ENCODE measurements at regions not wholly inside any gene's neighbourhood (a gene's known extent, or its start where the extent isn't known, plus 50 kb on each side); places are given as distances from the start of the nearest gene placed in this dataset.

DNA sequence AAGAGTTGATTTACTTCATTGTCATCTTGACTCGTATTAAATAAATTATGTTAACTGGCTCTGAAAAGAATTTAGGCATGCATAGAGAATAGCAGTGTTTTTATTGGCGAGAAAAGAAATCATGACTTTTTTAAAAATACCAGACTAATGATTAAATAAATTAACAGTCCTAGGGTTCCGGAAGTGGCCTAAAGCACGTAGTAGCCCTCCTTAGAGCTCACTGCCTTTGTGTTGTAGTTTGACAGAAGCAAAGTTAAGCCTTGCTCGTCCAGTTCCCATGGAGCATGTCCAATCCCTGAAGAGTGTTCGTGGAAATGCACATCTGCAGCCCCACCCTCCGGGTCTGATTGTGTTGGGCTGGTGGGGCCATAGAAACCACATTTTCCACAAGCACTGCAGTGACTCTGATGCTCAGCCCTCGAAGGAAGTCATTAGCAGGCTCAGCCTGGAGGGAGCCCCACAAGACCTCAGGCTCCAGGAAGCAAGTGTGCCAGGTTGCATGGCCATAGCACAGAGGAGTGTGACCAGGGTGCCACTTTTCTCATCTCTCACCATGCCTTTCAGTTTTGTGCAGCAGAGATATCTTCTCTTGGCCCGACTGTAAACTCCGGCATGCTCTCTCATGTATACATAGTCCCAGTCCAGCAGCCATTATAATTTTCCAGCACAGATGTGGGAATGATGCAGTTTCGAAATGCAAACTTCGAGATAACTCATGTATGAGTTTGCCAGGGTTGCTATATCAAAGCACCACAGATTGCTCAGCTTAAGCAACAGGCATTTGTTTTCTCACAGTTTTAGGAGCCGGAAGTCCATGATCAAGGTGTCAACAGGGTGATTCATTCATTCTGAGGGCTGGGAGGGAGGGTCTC, 188.6 kb upstream of the SH3BP4 start:
- DNase-seq, result no peak

DNA sequence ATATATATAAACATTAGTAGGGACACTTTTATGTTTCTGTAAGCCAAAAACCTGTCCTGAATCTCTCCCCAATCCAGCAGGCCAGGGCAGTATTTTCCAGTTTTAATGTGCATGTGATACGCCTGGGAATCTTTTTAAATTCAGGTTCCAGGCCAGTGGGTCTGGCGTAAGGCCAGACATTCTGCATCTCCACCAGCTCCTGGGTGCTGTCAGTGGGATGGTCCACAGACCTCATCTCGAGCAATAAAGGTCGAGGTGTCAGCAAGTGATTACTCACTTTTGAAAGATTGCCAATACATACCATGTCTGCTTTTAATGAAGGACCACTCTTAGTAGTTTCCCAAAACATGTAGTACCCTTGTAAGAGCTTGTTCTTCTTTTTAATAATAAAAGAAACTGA, 189.9 kb upstream of the SH3BP4 start:
- DNase-seq, result no peak

- DNase-seq, result no peak
These were observed 197.7 kb upstream of the SH3BP4 start for GRCh38 chr2:234754126-234754525.

DNA sequence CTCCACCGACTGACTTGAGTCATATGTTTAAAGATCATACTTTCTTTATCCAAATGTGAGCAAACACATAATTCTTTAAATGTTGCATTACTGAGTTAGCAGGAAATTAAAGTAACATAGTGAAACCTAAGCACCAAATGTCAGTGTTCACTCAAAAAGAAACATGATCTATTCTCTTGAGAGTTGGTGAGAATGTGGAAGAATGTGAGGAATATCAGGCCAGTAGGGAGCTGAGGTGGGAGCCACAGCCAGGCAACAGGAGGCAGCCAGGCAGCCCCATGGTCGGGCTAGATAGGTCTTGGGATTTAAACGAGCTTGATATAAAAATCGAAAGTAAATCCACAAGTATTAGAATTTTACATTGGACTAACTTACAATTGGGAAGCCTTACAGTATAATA, 198.1 kb upstream of the SH3BP4 start:
- DNase-seq, result no peak

GRCh38 chr2:234752966-234753365, 198.9 kb upstream of the SH3BP4 start:
- DNase-seq, result no peak

DNA sequence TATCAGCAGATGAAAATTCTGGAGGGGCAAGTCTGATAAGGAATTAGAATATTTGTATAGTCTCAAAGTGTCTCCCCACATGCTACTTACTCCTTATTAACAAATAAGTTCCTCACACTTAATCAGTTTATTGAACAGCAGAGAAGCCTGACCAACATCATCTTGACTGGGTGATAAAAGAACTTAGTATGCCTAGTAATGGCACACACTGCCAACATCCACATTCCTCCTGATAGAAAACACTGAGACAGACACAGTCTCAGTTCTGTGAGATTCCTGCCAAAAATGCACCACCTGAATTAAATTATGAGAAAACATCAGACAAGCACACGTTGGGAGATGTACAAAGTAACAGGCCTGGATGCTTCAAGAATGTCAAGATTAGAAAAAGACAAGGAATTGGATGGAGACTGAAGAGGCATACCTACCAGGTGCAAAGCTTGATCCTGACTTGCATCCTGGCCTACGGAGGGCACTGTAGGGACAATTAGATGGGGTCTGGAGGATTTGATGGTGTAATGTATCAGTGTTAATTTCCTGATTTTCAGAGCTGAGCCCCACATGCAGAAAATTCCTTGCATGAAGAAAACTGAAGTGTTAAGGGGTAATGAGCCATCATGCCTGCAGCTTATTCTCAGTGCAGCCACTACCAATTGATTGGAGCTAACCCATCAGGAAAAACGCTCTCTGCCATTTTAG, 200.4 kb upstream of the SH3BP4 start:
- DNase-seq, result no peak

DNA sequence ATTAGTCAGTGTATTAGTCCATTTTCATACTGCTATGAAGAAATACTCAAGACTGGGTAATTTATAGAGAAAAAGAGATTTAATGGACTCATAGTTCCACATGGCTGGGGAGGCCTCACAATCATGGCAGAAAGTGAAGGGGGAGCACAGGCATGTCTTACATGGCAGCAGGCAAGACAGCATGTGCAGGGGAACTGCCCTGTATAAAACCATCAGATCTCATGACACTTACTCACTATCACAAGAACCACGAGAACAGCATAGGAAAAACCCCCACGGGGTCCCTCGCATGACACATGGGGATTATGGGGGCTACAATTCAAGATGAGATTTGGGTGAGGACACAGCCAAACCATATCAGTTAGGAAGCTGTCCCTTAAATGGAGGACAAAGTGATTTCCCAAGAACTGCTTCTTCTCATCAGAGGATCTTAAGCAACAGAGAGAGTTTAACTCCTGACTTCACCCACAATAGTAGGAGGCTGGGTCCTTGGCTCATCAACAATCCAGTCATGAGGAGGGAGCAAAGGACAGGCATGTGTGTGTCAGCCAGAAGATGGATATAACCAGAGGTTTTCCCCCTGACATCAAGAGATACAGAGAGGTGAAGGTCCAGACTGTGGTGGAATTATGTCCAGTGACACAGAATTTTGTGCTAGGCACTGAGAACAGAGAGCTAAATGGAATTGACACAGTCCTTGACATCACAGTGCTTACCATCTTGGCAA, 203.8 kb upstream of the SH3BP4 start:
- DNase-seq, result no peak

- no peak for DNase-seq
These were observed 204.8 kb upstream of the SH3BP4 start for GRCh38 chr2:234747032-234747431.

DNA sequence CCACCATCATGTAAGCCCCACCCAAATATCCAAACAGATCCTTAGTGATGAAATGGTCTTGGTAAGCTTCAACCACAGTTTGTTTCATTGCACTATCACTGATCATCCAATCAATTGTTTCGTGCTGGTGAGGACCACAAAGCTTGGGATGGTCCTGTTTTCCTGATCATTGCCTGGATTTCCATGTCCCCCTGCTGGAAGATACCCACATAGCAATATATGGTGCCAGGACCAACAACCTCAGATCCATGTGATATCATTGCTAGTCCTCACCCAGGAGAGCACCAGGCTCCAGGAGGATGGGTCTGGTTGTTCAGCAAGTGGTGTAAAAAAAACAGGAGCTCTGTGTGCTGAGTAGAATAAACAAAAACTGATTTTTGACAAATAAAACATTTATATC, 206.5 kb upstream of the SH3BP4 start:
- no peak for DNase-seq

DNA sequence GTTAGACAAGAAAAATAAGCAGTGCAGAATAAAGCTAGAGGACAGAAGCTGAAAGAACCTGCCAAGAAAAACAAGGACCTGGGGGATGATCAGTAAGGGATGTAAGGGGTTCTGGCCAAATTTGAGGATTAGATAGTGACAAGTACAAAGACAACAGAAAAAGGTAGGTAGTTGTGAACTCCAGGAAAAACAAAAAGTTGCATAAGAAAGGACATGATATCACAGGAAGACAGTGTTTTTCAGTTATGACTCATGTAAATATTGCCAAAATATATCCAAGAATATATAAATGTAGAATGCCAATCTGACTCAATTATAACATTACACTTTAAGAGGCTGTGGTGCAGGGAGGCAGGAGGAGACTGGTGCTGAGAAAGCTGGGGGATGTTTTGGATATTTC, 209.8 kb upstream of the SH3BP4 start:
- no peak for DNase-seq

- DNase-seq, result no peak
These were observed 212.8 kb upstream of the SH3BP4 start for GRCh38 chr2:234739061-234739460.

DNA sequence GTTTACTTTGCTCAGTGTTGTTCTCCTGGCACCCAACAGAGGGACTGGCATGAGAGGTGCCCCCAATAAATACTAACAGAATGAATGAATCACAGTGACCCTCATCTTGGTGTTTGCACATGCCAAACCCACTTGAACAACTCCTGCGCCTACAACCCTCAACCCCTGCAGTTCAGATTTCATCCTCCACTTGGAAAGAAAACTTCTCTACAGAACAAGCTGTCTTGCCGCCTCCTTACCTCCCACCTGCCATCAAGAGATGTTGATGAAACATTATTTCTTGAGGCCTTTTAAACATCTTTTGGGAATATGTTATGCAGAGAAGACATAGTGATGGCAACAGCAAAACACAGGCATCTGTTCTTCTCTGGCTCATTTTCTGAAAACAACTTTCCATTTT, 216.0 kb upstream of the SH3BP4 start:
- DNase-seq, result no peak

- DNase-seq, result no peak
These were observed 217.8 kb upstream of the SH3BP4 start for GRCh38 chr2:234733795-234734600.

DNA sequence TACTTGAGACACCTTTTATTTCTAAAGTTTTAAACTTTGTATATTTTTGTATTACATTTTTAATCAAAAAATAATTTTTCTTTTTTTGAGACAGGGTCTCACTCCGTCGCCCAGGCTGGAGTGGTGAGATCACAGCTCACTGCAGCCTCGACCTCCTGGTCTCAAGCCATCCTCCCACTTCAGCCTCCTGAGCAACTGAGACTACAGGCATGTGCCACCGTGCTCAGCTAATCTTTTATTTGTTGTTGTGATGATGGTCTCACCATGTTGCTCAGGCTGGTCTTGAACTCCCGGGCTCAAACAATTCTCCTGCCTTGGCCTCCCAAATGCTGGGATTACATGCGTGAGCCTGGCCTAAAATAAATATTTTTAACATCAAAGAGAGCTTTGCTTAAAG, 218.7 kb upstream of the SH3BP4 start:
- no peak for DNase-seq

GRCh38 chr2:234732404-234733092, 219.3 kb upstream of the SH3BP4 start:
- no peak for DNase-seq

DNA sequence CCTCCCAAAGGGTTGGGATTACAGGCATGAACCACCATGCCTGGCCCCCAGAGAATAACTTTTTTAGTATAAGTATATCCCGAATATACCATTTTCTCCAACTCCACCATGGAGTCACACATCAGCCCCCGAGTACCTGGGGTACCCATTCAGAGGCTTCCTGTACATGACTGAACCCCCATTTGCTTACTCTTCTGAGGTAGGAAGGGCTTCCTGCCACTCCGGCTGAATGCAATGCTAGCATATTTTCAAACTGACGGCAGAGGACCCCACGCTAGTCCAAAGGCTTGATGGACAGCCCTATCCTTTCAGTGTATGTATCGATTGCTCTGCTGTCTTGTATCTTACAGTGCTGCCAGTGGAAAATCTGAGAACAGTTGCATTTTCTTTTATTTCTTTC, 220.6 kb upstream of the SH3BP4 start:
- no peak for DNase-seq

DNA sequence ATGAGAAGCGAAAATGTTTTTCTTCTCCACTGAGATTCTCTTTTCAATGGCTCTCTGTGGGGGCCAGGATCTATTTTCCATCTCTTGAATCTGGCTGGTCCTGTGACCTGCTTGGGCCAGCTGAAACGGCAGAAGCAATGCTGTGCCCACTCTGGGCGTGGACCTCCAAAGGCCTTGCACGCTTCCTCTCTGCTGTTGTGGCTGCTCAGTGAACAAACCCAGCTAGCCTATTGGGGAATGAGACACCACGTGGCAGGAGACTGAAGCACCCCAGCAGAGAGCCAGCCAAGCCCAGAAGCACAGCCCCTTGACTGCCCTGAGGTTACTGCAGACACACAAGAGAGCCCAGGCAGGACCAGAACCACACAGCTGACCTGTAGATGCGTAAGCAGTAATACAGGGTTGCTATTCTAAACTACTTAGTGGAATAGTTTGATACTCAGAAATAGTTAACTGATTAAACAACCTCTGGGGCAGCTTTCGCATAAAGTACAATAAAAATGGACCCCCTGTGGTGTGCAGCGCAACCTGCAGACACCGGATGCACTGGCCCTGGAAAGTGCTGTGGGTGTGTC, 221.7 kb upstream of the SH3BP4 start:
- DNase-seq, result no peak

- DNase-seq, result no peak
These were observed 226.1 kb upstream of the SH3BP4 start for GRCh38 chr2:234725528-234726264.

GRCh38 chr2:234724850-234725249, 227.0 kb upstream of the SH3BP4 start:
- DNase-seq, result no peak

DNA sequence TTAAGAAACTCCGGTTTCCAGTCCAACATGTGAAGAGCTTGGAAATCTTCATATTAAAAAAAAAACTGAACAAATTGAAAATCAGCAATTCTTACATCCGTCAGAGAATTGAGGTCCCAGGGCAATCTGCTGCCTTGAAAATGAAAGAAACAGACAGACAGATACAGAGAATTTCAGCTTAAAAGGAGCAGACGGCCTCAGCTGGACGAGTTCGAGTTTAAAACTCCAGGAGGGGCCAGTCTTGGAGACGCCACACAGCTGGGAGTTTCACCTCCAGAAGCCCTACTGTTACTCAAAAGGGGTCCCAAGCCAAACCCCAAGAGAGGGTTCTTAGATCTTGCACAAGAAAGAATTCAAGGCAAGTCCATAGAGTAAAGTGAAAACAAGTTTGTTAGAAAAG, 226.5 kb upstream of the ARL4C start:
- DNase-seq, result no peak

- DNase-seq, result no peak
These were observed 225.3 kb upstream of the ARL4C start for GRCh38 chr2:234722176-234722575.
